ENCODE measurements at regions not wholly inside any gene's neighbourhood (a gene's known extent, or its start where the extent isn't known, plus 50 kb on each side); places are given as distances from the start of the nearest gene placed in this dataset.

DNA sequence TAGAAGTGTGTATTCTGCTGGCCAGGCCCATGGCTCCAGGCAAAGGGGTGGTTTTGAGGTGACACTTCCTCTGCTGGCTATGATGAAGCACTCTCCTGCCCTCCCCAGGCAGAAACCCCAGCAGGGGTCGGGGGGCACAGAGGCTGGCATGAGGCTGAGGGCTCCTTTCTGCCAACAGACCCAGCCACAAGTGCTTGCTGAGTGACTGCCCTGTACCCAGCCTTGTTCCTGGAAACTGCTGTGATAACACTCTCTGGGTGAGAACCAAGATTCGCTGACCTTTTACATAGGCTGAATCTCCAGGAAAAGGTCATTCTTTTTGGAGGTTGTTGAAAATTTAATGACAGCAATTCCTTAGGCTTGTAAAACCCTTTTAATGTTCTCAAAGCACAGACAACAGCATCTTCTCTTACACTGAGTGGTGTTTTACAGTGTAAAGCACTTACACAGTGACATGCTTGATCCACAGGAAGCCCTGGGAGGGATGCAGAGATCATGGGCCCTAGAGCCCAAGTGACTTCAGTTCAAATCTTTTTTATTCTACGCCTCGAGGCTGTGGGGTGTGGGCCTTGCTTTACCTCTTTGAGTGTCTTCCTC is 155.5 kb upstream of the FGGY start:
- DNase-seq (ENCODE audit: low read depth in 1 of 2, low spot score in 1 of 2): no peak

DNA sequence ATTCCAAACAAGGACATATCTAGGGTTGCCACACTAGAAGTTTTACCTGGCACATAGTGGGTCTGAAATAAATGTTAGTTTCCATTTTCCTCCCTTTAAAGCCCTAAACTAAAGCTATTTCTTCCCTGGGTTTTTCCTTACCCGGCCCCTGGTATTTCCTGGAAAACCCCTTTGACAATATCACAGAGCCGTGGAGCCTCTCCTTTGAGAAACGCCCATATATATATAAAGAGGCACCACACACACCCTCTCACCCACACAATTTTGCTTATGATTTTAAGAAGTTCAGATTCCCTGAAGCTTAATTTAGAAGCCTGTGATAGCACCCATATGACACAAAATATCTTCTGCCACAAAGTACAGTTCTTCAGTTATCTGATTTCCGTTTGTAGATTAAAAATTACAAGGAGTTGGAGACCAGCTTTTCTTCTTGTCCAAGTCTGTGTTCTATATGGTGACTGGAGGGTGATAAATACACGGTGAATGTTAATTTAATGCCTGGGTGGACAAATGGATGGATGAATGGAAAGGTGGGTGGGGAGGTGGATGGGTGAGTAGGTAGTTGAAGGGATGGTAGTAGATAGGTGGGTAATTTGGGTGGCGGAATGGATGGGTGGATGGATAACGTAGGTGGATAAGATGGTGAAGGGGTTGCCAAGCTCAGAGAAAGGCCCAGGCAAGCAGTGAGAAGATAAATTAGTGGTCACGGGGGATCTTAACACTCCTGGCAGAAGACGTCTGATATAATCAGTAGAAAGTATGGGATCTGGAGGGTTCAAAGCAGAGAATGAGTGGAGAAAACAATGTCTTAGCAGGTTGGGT is 154.4 kb upstream of the FGGY start:
- no peak for DNase-seq (ENCODE audit: low read depth in 1 of 2, low spot score in 1 of 2)

DNA sequence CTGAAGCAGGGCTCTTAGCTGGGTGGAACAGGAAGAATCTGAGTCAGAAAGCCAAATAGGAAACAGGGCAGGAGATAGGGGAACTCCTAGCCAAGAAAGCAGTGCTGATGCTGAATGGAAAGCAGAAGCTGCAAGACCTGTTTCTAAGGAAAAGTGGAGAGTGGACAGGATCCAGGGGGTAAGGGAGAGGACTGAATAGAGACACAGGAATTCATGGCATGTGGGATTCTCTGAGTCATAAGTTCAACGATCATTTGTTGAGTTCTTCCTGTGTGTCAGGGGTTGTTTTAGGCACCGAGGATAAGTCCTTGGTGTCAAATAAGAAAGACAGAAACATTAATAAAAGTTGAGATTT is 153.8 kb upstream of the FGGY start:
- DNase-seq (ENCODE audit: low read depth in 1 of 2, low spot score in 1 of 2): no peak

DNA sequence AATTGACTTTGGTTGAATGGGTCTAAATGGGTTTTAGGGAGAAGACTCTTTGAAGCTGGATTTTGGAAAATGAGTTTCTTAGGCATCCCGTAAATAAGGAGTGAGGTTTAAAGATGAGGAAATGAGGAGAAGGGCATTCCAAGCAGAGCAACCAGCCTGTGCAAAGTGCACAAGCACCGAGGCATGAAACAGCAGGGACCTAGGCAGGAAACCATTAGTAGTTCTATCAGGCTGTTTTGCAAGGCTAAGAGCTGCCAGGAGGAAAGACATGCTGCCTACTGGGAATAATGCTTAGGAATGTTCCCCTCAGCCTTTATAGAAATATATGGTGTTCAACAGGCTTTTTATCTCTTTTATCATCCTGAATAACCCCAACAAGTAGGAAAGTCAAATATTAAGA is 153.1 kb upstream of the FGGY start:
- no peak for DNase-seq (ENCODE audit: low read depth in 1 of 2, low spot score in 1 of 2)

DNA sequence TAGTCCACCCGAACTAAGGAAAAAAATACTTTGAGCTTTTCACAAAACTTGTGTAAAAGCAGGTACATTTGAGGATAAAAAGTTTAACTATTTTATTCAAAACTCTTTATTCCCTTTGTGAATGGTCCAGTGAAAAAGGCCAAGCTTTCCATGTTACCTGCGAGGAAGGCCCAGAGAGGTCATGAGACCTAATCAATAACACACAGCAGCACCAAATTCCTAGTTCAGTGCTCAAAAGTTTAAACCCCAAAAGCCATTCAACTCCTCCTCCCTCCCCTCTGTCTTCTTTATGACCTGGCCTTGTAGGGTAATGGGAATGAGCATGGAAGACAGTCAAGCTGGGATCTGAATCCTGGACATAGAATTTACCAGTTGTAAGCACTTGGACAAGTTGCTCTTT is 151.9 kb upstream of the FGGY start:
- no peak for DNase-seq (ENCODE audit: low read depth in 1 of 2, low spot score in 1 of 2)

DNA sequence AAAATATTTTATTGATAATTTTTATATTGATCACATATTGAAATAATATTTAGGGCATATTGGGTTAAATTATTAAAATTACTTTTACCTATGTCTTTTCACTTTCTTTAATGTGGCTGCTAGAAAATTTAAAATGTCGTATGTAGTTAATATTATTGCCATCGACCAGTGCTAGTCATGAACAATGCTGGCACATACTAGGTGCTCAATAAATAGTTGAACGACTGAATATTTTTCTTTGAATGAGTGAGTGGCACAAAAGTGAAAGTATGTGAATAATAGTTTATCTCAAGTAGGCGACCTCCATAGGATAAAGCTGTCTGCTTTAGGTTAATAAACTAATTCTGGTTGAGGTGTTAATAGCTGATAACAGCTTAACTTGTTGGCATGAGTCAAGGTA is 150.8 kb upstream of the FGGY start:
- DNase-seq (ENCODE audit: low read depth in 1 of 2, low spot score in 1 of 2): no peak

DNA sequence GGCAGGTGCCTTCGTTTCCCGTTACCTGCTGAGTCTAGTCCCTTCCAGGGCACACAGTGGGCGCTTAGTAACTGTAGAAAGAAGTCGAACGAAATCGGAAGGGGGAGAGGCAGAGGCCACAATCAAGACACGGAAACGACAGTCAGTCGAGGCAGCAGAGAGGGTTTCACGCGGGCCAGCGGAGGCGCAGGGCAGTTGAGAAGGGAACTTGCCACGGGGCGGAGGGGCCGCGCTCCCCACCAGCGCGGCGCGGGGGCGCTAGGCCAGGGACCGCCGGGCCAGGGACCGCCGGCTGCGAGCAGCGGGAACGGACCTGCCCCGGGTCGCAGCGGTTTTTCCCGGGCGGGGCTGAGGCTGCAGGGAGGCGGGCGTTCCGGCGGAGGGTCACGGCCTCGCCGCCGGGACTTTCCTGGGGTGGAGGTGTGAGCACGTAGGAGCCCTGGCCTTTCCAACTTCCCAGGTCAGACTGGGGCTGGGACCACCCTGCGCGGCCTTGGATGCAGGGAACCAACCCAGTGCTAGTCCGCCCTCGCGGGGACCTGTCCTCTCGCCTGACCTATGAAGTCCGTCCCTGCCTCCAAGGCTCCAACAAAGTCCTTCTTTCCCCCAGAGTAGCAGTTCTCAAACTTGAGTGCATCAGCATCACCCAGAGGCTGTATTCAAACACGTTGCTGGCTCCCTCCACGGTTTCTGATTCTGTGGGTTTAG is 150.1 kb upstream of the FGGY start:
- peak; percentile 5 to 18 for DNase-seq (ENCODE audit: low read depth in 1 of 2, low spot score in 1 of 2)

DNA sequence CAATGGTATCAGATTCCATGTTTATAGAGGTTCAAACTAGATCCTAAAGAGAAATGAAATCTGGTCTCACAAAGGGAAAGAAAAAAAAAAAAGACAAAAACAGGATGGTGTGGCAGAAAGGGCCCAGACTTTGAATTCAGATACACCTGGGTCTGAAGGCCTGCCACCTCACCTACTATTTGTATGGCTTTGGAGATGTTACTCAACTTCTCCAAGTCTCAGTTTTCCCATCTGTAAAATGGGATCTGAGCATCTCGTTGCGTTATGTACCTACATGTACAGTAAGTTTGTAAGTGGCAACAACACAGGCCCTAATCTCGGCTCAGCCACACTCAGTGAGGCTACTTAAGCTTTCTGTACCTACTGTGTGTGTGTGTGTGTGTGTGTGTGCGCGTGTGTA is 147.5 kb upstream of the FGGY start:
- no peak for DNase-seq (ENCODE audit: low read depth in 1 of 2, low spot score in 1 of 2)

DNA sequence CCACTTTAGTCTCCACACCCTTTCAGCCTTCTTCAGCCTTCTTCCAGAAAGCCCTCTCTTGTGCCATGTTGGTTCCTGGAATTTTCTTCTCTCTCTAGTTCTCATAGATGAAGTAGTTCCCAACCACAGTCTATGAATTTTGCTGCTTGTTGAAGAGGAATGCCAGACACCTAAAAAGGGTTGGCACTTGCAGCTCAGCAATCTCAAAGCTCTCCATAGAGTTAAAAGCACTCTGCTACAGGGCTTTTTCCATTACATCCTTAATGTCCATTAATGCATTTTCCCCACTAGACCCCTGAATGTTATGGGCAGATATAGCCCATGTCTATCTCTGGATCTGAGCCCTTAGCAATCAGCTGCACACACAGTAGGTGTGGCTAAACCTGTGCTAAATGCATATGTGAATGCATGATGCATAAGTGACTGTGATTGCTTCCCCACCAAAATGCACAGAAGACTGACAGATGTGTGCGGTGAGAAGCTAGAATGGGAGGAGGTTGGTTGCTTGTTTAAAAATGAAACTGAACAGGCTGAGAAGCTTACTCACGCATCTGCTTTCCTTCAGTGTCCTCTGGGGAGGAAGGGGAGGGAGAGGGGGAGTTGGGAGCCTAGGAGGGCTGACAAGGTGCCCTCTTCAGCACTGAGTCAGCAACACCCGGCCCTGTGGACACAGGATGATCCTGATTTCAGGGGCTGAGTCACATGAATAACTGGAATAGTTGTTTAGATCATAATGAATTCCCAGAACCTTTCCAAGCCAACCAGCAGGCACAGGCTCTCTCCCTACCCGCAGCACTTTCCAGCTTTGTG is 146.1 kb upstream of the FGGY start:
- DNase-seq (ENCODE audit: low read depth in 1 of 2, low spot score in 1 of 2): no peak

DNA sequence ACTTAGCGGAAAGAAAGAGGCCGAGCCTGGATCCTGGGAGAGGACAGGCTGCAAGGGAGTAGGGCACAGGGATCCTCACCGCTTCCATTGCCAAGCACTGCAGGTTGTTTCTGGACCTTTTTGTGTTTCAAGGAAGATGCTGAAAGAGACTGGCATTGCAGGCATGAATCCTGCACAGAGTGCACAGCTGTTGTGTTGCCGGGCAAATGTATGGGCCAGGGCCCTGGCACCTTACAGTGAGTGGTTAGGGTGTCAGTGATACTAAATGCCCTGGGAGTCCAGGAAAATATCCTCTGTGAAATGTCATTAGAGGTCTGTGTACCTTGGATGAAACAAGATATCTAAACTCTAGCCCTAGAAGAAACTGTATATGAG is 145.5 kb upstream of the FGGY start:
- no peak for DNase-seq (ENCODE audit: low read depth in 1 of 2, low spot score in 1 of 2)

DNA sequence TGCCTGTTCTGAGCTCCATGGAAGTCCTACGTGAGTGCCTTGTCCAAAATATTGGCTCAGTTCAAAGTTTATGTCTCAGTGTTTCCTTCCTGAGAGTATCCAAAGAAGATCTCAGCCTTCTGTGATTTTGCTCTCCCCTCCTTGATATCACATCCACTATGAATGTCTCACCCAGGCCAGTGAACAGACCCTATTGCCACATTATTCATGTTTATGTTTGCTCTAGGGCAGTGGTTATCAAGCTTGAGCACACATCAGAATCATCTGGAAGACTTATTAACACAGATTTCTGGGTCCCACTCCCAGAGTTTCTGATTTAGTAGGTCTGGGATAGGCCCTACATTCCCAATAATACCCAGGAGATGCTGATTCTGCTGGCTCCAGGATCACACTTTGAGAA is 145.0 kb upstream of the FGGY start:
- DNase-seq (ENCODE audit: low read depth in 1 of 2, low spot score in 1 of 2): no peak

DNA sequence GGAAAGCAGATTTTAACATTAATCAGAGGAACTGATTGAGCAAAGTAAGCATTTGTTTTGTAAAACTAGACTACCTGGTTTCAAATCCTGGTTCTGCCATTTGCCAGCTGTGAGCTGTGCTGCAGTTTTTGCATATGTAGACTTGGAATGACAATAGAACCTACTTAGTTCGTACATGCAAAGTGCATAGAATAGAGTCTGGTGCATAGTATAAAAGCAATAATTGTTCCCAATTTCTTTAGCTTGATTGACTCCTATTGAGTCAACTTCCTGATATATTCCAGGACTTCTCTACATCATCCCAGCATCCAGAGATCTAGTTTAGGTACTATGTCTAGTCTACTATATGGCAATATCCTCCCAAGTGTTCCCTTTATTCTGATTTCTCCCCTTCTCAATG is 144.4 kb upstream of the FGGY start:
- no peak for DNase-seq (ENCODE audit: low read depth in 1 of 2, low spot score in 1 of 2)

DNA sequence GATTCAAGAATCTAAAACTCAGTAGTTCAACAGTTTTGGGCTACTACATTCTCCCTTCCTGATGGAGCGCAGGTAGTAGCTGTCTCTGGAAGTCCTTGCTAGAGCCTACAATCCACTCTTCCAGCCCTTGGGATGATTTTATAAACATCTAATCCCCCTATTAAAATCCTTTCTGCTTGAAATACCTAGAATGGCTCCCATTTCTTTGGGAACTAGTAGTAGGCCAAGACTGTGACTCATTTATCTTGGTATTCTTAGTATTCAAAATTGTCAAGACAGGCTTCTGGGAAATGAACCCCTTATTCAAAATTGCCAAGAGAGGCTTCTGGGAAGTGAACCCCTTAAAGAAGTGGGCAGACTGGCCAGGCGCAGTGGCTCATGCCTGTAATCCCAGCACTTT is 142.5 kb upstream of the FGGY start:
- DNase-seq (ENCODE audit: low read depth in 1 of 2, low spot score in 1 of 2): no peak

DNA sequence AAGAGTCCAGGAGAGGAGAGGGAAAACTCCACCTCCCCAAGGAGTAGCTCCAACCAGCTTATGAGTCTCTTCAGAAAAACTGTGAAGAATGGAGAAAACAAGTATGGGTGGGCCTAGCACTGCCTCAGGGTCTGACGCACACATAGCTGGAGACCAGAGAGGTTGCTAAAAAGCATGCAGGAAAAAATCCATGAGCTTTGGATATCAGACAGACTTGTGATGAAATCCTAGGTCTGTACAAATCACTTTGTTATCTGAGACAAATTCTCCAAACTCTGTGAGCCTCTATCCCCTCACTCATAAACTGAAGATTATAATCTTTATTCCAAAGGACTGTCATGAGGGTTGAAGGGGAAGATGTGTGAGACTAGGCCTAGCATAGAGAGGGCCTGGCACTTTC is 141.5 kb upstream of the FGGY start:
- DNase-seq (ENCODE audit: low read depth in 1 of 2, low spot score in 1 of 2): no peak

DNA sequence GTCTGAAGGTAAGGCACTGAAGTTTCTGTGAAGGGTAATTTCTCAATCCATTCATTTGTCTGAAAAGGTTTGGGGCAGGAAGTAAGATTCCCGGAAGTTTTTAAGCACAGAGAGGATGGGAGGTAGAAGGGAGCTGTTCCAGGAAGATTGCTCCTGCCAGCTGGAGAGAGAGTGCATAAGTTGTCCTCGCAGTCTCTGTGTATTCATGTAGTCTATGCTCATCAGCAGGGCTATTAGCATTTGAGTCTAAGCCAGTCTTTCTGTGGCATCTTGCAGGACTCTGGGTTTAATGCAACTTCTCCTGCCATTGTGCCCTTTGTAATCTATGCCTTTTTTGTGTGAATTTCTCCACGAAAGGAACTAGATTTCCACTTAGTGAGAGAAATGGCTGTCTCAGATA is 140.8 kb upstream of the FGGY start:
- DNase-seq (ENCODE audit: low read depth in 1 of 2, low spot score in 1 of 2): no peak

DNA sequence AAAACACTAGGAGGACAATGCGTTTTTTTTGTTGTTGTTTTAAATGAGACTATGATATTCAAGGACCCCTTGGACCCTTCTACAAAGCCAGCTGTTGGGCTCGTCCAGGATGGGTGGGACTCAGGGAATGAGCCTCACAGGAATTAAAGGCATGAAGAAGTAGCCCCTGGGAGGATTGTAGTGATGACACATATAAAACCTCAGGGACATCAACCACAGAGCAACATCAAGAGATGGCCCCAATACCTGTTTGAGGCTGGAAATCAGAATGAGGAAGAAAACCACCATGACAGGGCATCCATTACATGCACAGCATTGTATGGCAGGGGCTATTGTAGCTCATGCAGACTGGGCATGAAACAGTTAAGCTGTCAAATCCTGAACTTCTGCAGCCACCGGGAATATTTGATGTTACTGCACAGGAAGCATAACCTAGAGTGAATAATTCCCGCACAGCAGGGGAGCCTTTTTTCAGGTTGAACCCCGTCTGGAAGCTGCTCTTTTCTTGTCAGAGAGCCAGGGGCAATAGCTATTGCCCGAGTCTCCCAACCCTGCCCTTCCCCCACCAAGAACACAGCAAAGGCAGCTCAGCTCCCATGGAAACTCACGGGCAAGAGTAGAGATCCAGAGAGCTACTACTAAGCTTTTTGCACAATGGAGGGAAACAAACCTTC is 140.2 kb upstream of the FGGY start:
- DNase-seq (ENCODE audit: low read depth in 1 of 2, low spot score in 1 of 2): no peak

DNA sequence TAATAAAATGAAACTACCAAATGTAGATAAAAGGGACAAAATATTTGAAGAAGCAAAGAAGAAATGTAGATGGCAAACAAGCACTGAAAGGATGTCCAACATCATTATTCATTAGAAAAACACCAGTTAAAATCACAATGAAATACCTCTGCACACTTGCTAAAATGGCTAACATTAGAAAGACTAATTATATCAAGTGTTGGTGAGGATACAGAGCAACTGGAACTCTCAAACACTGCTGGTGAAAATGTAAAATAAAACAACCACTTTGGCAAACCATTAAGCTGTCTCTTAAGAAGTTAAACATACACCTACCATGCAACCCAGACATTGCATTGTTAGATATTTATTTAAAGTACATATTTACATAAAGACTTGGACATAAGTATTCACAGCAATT is 138.6 kb upstream of the FGGY start:
- no peak for DNase-seq (ENCODE audit: low read depth in 1 of 2, low spot score in 1 of 2)

DNA sequence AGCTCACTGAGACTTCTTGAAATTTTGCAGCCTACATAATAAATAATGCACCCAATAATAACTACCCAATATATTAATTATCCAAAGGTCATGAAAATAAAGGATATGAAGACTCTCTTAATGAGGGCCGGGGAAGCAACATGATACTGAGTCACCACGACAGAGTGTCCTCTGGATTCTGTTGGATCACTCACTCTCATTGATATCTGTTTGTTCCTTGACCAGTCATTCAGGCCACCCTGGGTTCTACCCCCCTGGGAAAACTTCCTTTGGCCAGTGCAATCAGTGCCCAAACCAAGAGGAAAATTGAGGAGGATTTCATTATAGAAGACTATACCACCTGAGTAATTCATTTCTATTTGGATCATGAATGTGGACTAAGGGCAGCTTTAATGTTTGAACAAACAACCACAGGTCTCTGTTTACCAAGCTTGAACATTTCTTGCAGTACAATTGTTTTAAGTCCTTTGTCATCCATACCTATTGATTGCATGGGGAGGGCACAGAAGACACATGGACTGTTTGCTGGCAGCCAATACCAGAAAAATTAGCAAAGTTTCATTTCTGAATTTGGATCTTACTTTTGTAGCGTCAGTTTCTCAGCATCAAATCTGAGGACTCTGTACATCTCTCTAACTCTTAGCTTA is 137.2 kb upstream of the FGGY start:
- no peak for DNase-seq (ENCODE audit: low read depth in 1 of 2, low spot score in 1 of 2)

DNA sequence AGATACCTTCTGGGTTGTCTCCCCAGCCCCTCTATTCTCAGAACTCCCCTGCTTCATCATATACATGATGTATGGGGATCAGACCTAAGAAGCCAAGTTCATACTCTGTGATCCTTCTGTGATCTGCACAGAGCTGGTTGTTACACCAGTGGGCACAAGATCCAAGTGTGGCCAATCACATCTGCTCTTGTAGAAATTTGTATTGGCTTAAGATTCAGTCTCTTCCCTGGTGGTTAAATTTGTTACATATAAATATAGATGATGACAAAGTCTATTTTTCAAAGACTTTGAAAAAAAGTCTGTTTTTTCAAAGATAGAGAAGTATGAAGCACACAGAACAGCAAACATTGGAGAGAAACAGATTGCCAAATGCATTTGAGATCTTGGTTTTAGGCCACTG is 135.8 kb upstream of the FGGY start:
- DNase-seq (ENCODE audit: low read depth in 1 of 2, low spot score in 1 of 2): no peak

DNA sequence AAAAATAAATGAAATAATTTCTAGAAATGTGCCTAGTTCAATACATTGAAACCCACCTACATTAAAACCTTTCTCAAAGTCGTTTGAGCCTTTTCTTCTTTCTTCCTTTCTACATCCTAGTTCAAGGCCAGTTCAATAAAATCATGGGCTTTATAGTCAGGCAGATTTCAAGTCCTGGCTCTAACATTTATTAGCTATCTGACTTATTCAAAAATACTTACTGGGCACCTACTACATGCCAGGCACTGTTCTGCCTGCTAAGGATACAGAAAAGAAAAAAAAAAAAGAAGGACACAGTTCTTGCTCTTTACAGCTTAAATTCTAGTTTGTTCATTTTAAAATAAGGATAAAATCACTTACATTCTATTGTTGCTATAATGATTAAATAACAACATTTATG is 134.2 kb upstream of the FGGY start:
- no peak for DNase-seq (ENCODE audit: low read depth in 1 of 2, low spot score in 1 of 2)

All from activated T-helper 1 cell treated with anti-CD3 and anti-CD28 coated beads, Interleukin-2, amount 50 U/mL, for 16 hours (primary cell).